ENCODE measurements at regions not wholly inside any gene's neighbourhood (a gene's known extent, or its start where the extent isn't known, plus 50 kb on each side); places are given as distances from the start of the nearest gene placed in this dataset.

GRCh38 chr4:164617911-164618310, 136.0 kb upstream of the SMIM31 start:
- TF ChIP-seq CTCF (IDR thresholded peaks at IDR 0.05; ENCODE audit: poor library complexity, severe bottlenecking), result no peak
- no peak for TF ChIP-seq TAF1 (IDR thresholded peaks at IDR 0.05; ENCODE audit: low read depth)
- no peak for TF ChIP-seq POLR2AphosphoS5 (IDR thresholded peaks at IDR 0.05)
- no peak for TF ChIP-seq EP300 (conservative IDR thresholded peaks at IDR 0.05; ENCODE audit: poor library complexity, severe bottlenecking)
- TF ChIP-seq MXI1 (conservative IDR thresholded peaks at IDR 0.05; ENCODE audit: poor library complexity, severe bottlenecking), result no peak
- no peak for TF ChIP-seq RAD21 (conservative IDR thresholded peaks at IDR 0.05)
